Peyer's patch (tissue), 4 donors: ENCODE measurements at regions not wholly inside any gene's neighbourhood (a gene's known extent, or its start where the extent isn't known, plus 50 kb on each side); places are given as distances from the start of the nearest gene placed in this dataset.

Experiments
- DNase-seq, 3 donors: peaks; one replicate each; pipeline ENCODE4 v3.0.0-alpha.2; 2017 to 2019
- H3K27ac ChIP-seq, 4 donors: fragments of 200-600 bp; sonication (generic); one replicate each; pipeline ENCODE4 v1.5.1; 2016 to 2019
- H3K27me3 ChIP-seq, 2 donors: fragments of 200-600 bp; sonication (generic); one replicate each; pipeline ENCODE4 v1.5.1; 2019
- H3K36me3 ChIP-seq, 3 donors: fragments of 200-600 bp; sonication (generic); one replicate each; pipeline ENCODE4 v1.5.1; 2016 to 2019
- H3K4me1 ChIP-seq, 4 donors: fragments of 200-600 bp; sonication (generic); one replicate each; pipeline ENCODE4 v1.5.1; 2016 to 2019
- H3K4me3 ChIP-seq, 4 donors: fragments of 200-600 bp; sonication (generic); 1 replicate in 3 of 4; 2 replicates in 1 of 4; pipeline ENCODE4 v1.5.1; 2016 to 2019; ENCODE audit warnings: mild to moderate bottlenecking in 1 of 4
- H3K9me3 ChIP-seq, 4 donors: fragments of 200-600 bp; sonication (generic); one replicate each; pipeline ENCODE4 v1.5.1; 2016 to 2019; ENCODE audit warnings: mild to moderate bottlenecking in 1 of 4
- CTCF ChIP-seq, 6 experiments: fragments of 450-650 bp in 4 of 6; fragments of 200-600 bp in 2 of 6; sonication (generic) in 1 of 6; IDR thresholded peaks; one replicate each; pipeline ENCODE4 v1.5.1; 2017 to 2019; ENCODE audit warnings: antibody characterized with exemption in 6 of 6, mild to moderate bottlenecking in 3 of 6, moderate library complexity in 1 of 6
- POLR2A ChIP-seq, 2 donors: fragments of 450-650 bp; IDR thresholded peaks; one replicate each; pipeline ENCODE4 v1.5.1; 2017; ENCODE audit warnings: antibody characterized with exemption in 2 of 2, mild to moderate bottlenecking in 2 of 2, moderate library complexity in 2 of 2

DNA sequence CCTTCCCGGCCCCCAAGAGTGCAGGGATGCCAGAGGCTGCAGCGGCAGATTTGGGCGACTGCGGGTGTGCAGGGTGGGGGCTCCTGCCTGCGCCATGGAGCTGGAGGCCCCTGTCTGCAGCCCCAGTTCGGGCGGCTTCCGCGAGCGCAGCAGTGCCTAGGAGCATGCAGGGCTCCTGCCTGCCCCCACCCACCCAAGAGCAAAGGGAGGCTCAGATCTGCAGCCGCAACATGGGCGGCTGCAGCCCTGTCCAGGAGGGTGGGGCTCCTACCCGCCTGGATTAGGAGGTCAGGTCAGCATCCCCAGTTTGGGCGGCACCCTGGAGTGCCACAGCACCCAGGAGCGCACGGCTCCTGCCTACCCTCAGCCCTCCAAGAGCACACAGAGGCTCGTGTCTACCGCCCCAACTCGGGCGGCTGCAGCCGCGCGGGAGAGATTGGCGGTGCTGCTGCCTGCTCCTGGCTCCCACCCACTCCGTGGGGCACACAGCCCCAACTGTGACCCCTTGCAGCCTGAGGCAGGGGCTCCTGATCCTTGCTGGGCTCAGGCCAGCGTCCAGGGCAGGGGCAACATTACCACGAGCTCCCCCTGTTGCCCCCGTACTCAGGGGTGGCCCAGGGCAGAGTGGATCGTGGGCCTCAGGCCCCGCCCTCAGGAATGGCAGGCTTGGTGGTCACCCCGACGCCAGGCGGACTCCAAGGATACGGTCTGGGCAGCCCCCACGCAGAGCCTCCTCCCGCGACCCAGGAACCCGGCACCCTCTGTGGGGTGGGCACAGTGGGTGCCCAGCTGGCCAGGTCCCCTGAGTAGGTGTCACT lies 55.5 kb upstream of the UNC93A start:
- Histone ChIP-seq H3K4me1 (no peaks in the 10 kb centered on the region), H3K27me3 (no peaks in the 10 kb centered on the region), H3K27ac (no peak overlapping the region), H3K36me3 (no peaks in the 10 kb centered on the region), H3K9me3 (no peaks in the 10 kb centered on the region), H3K4me3 (no peak overlapping the region)
- TF ChIP-seq CTCF (IDR thresholded peaks at IDR 0.05) (no peak), POLR2A (IDR thresholded peaks at IDR 0.05) (no peak)
- no peak for DNase-seq

GRCh38 chr6:167236239-167236571 lies 54.9 kb upstream of the UNC93A start:
- no peaks in the 10 kb centered on the region for H3K4me1 ChIP-seq
- H3K36me3 ChIP-seq, result no peaks in the 10 kb centered on the region
- TF ChIP-seq CTCF (IDR thresholded peaks at IDR 0.05) (no peak), POLR2A (IDR thresholded peaks at IDR 0.05) (no peak)
- DNase-seq, result no peak
- no peaks in the 10 kb centered on the region for H3K27me3 ChIP-seq
- no peaks in the 10 kb centered on the region for H3K9me3 ChIP-seq
- no peak overlapping the region for H3K27ac ChIP-seq
- no peak overlapping the region for H3K4me3 ChIP-seq

DNA sequence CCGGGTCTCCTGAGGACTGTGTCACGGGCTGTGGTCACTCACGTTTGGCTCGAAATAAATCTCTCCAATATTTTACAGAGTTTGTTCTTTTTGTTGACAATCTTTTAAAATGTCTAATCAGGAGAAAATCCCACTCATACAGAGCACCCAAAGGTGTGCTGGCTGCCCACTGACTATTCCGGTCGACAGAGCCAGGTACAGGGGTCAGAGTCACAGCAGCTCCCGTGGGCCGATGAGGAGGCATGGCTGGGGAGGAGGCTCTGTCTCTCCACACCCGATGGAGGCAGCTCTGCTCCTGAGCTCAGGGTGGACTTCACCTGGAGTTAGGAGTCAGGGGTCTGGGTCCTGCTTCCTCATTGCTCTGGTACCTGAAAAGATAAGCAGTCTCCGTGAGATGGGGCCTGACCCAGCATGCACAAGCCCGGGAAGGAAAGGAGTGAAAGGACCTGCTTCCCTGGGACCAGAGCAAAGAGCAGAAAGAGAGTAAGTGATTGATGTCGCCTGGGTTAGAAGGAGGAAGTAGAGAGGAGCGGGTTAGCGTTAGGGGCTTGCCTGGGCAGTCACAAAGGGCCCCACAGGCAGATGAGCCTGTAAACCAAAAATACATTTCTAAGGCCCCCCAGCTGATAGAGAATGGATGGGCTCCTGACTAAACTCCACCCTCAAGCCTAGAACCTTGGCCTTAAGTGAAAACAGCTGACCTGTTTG lies 53.5 kb upstream of the UNC93A start:
- H3K4me3 ChIP-seq, result no peak overlapping the region
- TF ChIP-seq CTCF (IDR thresholded peaks at IDR 0.05), result no peak
- no peak for TF ChIP-seq POLR2A (IDR thresholded peaks at IDR 0.05)
- H3K27me3 ChIP-seq, result no peaks in the 10 kb centered on the region
- H3K9me3 ChIP-seq, result no peaks in the 10 kb centered on the region
- H3K4me1 ChIP-seq, result peaks cover 0 to 4% (median 0%) of the 10 kb centered on the region in 4 donors
- H3K27ac ChIP-seq, result no peak overlapping the region
- H3K36me3 ChIP-seq, result no peaks in the 10 kb centered on the region
- no peak for DNase-seq

GRCh38 chr6:167238146-167238693 lies 52.9 kb upstream of the UNC93A start:
- H3K4me1 ChIP-seq, result peaks cover 0 to 7% (median 0%) of the 10 kb centered on the region in 4 donors

More at GRCh38 chr6:167238146-167238693, 52.9 kb upstream of the UNC93A start:
- Histone ChIP-seq H3K4me3 (no peak overlapping the region), H3K27me3 (no peaks in the 10 kb centered on the region), H3K27ac (no peak overlapping the region), H3K9me3 (no peaks in the 10 kb centered on the region), H3K36me3 (no peaks in the 10 kb centered on the region)
- TF ChIP-seq CTCF (IDR thresholded peaks at IDR 0.05), result no peak
- no peak for TF ChIP-seq POLR2A (IDR thresholded peaks at IDR 0.05)
- no peak for DNase-seq
